ENCODE measurements at regions not wholly inside any gene's neighbourhood (a gene's known extent, or its start where the extent isn't known, plus 50 kb on each side); places are given as distances from the start of the nearest gene placed in this dataset.

- intact Hi-C loops (cut with micrococcal nuclease; ENCODE audit: unreplicated experiment) (no loop called here), in situ Hi-C loops (cut with HindIII; ENCODE audit: low pct_unique_long_range_greater_than_20kb, low sequenced_read_pairs) (no loop called here)
- Histone ChIP-seq H3K36me3 (ENCODE audit: control insufficient read depth, insufficient read depth, low read length) (no peaks in the 10 kb centered on the region), H3K27ac (ENCODE audit: low read length) (no peak overlapping the region), H3K9me3 (ENCODE audit: control insufficient read depth, insufficient read depth, low read depth, low read length) (no peaks in the 10 kb centered on the region), H3K4me3 (ENCODE audit: low read depth in 2 of 2, low read length in 2 of 2) (no peak overlapping the region), H3K4me1 (ENCODE audit: control insufficient read depth, insufficient read depth, low read length) (no peaks in the 10 kb centered on the region), H3K27me3 (ENCODE audit: control insufficient read depth, insufficient read depth, low read length) (no peaks in the 10 kb centered on the region)
- DNase-seq (ENCODE audit: low read depth, low spot score) (no peak), ATAC-seq (no peak)
- POLR2A ChIA-PET: no interaction called here
- BruUV-seq (replicated peaks): no TSS peak
- TF ChIP-seq TCF7L2 (IDR thresholded peaks at IDR 0.05; ENCODE audit: low read depth, low read length) (no peak), POLR2AphosphoS5 (IDR thresholded peaks at IDR 0.05; ENCODE audit: low read depth, low read length) (no peak), REST (IDR thresholded peaks at IDR 0.05; ENCODE audit: insufficient read depth in 1 of 2, low read depth in 2 of 2, low read length in 1 of 2) (no peak), SIN3A (IDR thresholded peaks at IDR 0.05; ENCODE audit: borderline replicate concordance, insufficient read depth, low read depth, low read length) (no peak), CTCF (IDR thresholded peaks at IDR 0.05) (no peak)
- CTCF ChIA-PET: no interaction called here
These were observed 148.3 kb upstream of the TLL1 start for GRCh38 chr4:165724786-165725185.

- CTCF ChIA-PET: no interaction called here
- Histone ChIP-seq H3K36me3 (ENCODE audit: control insufficient read depth, insufficient read depth, low read length) (no peaks in the 10 kb centered on the region), H3K4me1 (ENCODE audit: control insufficient read depth, insufficient read depth, low read length) (no peaks in the 10 kb centered on the region), H3K27me3 (ENCODE audit: control insufficient read depth, insufficient read depth, low read length) (no peaks in the 10 kb centered on the region), H3K9me3 (ENCODE audit: control insufficient read depth, insufficient read depth, low read depth, low read length) (no peaks in the 10 kb centered on the region), H3K4me3 (ENCODE audit: low read depth in 2 of 2, low read length in 2 of 2) (no peak overlapping the region), H3K27ac (ENCODE audit: low read length) (no peak overlapping the region)
- no peak for TF ChIP-seq POLR2AphosphoS5 (IDR thresholded peaks at IDR 0.05; ENCODE audit: low read depth, low read length)
- TF ChIP-seq CTCF (IDR thresholded peaks at IDR 0.05): no peak
- TF ChIP-seq SIN3A (IDR thresholded peaks at IDR 0.05; ENCODE audit: borderline replicate concordance, insufficient read depth, low read depth, low read length): no peak
- no peak for TF ChIP-seq REST (IDR thresholded peaks at IDR 0.05; ENCODE audit: insufficient read depth in 1 of 2, low read depth in 2 of 2, low read length in 1 of 2)
- no peak for TF ChIP-seq TCF7L2 (IDR thresholded peaks at IDR 0.05; ENCODE audit: low read depth, low read length)
- in situ Hi-C loops (cut with HindIII; ENCODE audit: low pct_unique_long_range_greater_than_20kb, low sequenced_read_pairs) (no loop called here), intact Hi-C loops (cut with micrococcal nuclease; ENCODE audit: unreplicated experiment) (no loop called here)
- POLR2A ChIA-PET: no interaction called here
- ATAC-seq (no peak), DNase-seq (ENCODE audit: low read depth, low spot score) (no peak)
- BruUV-seq (replicated peaks): no TSS peak
These were observed 147.7 kb upstream of the TLL1 start for GRCh38 chr4:165725352-165725751.
